ENCODE measurements at regions not wholly inside any gene's neighbourhood (a gene's known extent, or its start where the extent isn't known, plus 50 kb on each side); places are given as distances from the start of the nearest gene placed in this dataset.
"Not testable (repeated sequence)": the region's sequence is repeated elsewhere in the genome, so short reads cannot be mapped to it uniquely, and the experiment has no call there.

GRCh38 chr6:117761610-117762009 is 86.3 kb downstream of the NUS1 start:
- no peak for DNase-seq

- DNase-seq: no peak
These were observed 96.1 kb downstream of the NUS1 start for GRCh38 chr6:117771403-117771802.

- DNase-seq: no peak
These were observed 101.2 kb downstream of the NUS1 start for GRCh38 chr6:117776441-117776840.

GRCh38 chr6:117781550-117781949 is 106.3 kb downstream of the NUS1 start:
- no peak for DNase-seq

- no peak for DNase-seq
These were observed 108.0 kb downstream of the NUS1 start for GRCh38 chr6:117783279-117783678.

GRCh38 chr6:117791012-117791411 is 115.7 kb downstream of the NUS1 start:
- no peak for DNase-seq

- no peak for DNase-seq
These were observed 111.8 kb upstream of the SLC35F1 start for GRCh38 chr6:117795234-117795633.

- not testable (repeated sequence) for DNase-seq
These were observed 108.2 kb upstream of the SLC35F1 start for GRCh38 chr6:117798819-117799218.

GRCh38 chr6:117810269-117810668 is 96.8 kb upstream of the SLC35F1 start:
- no peak for DNase-seq

- DNase-seq: no peak
These were observed 89.6 kb upstream of the SLC35F1 start for GRCh38 chr6:117817499-117817898.

GRCh38 chr6:117817992-117818391 is 89.1 kb upstream of the SLC35F1 start:
- no peak for DNase-seq

GRCh38 chr6:117818449-117818848 is 88.6 kb upstream of the SLC35F1 start:
- no peak for DNase-seq

- DNase-seq: peak; percentile 54
These were observed 77.3 kb upstream of the SLC35F1 start for GRCh38 chr6:117829594-117830319.

GRCh38 chr6:117837261-117837660 is 69.8 kb upstream of the SLC35F1 start:
- no peak for DNase-seq

- peak; percentile 57 for DNase-seq
These were observed 66.5 kb upstream of the SLC35F1 start for GRCh38 chr6:117840541-117840983.

GRCh38 chr6:117847912-117848311 is 59.2 kb upstream of the SLC35F1 start:
- DNase-seq: no peak

- no peak for DNase-seq
These were observed 58.0 kb upstream of the SLC35F1 start for GRCh38 chr6:117849087-117849486.

All from NCI-H2171 treated with DMSO at 0.1 percent for 48 hours (cell line).